ENCODE measurements at regions not wholly inside any gene's neighbourhood (a gene's known extent, or its start where the extent isn't known, plus 50 kb on each side); places are given as distances from the start of the nearest gene placed in this dataset.
"Not testable (repeated sequence)": the region's sequence is repeated elsewhere in the genome, so short reads cannot be mapped to it uniquely, and the experiment has no call there.

DNA sequence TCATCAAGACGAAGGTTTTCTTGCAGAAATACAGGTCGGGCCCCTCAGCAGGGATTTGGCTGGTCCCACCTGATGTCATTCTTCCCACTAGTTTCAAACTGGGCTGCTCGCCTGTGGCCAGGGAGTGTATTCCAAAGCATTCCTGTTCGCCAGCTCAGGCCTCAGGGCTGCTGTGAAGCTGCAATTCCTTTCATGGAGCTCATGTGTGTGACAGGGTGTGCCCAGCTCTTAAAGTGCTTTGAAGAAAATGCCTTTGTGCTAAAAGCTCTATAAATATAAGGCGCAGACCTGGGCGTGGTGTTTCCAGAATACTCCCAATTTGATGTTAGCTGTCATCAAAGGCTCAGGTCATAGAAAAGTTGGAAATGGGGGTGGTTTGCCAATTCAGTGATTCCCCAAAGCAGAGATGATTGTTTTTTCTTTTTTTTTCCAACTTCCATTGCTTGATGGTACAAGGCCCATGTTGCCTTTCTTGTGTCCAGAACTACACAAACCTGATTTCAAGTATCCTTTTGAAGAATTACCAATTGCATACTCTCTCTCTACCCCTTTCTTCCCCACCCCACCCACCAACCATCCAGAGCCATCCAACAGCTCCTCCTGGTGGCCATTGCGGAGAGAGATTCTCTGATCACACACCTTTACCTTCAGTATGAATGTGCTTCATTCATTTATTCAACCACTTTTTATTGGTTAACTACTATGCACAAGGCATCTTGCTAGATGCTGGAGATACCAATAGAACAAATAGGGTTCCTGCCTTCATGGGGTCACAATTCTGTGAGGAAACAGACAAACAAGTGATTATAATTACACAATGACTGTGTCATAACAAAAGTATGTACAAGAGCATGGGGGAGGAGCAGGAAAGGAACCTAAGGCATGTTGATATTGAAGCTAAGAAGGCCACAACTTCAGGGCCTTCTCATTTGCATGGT lies 297.3 kb upstream of the LYZL1 start:
- peak; percentile 65 for DNase-seq (ENCODE audit: low spot score)

DNA sequence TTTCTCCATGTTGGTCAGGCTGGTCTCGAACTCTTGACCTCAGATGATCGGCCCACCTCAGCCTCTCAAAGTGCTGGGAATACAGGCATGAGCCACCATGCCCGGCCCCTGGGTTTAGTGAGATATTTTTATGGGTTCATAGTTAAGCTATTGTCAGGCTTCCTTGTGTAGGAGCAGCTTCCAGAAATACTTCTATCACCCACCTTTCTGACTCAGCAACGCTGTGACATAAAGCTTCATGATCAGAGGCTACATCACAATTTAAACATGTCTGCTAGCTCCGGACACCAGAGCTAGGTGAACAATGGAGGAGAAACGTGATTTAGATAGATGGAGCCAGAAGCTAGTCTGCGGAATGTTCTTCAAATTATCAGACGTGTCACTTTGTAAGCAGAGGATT lies 295.8 kb upstream of the LYZL1 start:
- no peak for DNase-seq (ENCODE audit: low spot score)

DNA sequence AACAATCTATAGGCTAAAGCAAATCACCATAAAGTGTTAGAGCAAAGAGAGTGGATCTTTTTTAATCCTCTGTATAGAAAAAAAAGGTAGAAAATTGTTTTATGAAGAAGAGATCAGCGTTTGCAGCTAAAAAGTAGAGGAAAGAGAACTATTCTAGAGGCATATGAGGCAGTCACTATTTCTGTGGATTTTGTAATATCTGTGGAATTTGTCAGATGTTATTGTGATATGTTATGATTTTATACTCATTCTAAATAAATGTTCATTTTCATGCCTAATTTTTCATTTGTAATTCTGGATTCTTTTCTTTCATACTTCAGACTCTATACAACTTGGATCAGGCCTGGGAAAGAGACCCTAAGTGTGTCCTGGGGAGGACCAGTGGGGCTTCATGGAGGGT lies 295.0 kb upstream of the LYZL1 start:
- DNase-seq (ENCODE audit: low spot score): no peak

DNA sequence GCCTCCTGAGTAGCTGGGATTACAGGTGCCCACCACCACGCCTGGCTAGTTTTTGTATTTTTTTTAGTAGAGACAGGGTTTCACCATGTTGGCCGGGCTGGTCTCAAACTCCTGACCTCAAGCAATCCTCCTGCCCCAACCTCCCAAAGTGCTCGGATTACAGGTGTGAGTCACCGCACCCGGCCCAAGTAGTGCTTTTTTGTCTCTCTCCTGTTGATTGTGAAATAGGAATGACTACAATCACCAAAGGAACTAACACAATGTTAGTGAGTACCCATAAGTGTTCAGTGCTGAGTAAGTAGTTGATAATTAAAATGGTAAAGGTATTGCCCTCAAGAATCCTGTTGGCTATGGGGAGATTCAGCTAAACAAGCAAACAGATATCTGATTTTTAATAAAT lies 294.1 kb upstream of the LYZL1 start:
- not testable (repeated sequence) for DNase-seq (ENCODE audit: low spot score)

DNA sequence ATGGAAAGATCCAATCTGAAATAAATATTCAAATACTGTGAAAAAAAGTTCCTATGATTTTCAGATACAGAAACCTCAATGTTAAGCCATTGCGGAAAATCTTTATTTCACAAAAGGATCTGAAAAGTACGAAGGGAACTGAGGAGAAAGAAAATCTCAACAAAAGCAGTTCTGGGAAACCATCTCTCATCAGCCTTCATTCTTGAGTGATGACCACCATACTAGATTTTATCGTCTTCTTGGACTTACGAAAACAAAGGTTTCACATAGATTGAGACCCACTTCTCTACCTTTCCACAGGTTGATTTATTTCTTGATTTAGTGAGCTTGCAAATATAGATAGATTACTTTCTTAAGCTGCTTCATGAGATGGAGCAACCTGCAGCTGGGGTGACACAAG lies 293.4 kb upstream of the LYZL1 start:
- no peak for DNase-seq (ENCODE audit: low spot score)

- DNase-seq (ENCODE audit: low spot score): no peak
Measured at GRCh38 chr10:28996345-28996744, 292.5 kb upstream of the LYZL1 start.

DNA sequence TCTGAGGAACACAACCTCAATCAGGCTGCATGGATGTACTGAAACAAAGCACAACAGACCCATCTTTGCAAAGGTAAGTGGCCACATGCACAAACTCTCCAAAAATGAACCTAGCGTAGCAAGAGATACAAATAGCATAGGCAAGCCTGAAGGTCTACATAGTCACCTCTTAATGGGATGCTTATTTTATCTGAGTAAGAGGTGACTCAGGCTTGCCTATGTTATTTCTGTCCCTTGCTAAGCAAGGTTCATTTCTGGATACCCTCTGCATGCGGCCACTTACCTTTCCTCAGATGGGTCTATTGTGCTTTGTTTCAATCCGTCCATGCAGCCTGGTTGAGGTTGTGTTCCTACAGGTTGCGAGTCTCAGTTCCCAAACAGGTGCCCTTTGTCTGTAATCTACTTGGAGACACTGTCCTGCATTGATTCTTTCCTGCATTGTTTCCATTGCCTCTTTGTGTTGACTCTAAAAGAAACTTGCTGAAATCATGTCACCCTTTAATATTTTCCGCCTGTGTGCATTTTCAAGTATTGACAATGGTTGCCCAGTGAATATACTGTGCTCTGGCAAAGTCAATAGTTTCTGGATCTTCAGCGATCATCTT lies 291.8 kb upstream of the LYZL1 start:
- no peak for DNase-seq (ENCODE audit: low spot score)

DNA sequence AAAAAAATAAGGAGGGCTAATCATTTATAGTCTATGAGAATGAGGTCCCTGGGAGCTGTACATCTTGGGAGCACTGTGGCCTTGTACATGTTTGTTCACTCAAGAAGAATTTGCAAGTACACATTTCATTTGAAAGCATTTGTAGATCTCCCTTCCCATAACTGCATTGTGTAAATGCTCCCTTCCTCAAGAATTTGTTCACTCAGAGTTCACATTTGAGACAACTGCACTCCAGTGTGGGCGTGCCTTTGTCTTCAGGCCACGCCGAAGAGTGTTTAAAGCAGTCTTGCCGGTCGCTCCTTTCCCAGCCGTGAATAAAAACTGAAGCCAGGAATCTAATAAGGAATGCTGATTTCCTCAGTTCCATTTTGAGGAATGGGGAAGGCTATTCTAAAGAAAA lies 291.1 kb upstream of the LYZL1 start:
- no peak for DNase-seq (ENCODE audit: low spot score)

GRCh38 chr10:29001801-29002200 lies 287.1 kb upstream of the LYZL1 start:
- DNase-seq (ENCODE audit: low spot score): no peak

- DNase-seq (ENCODE audit: low spot score): not testable (repeated sequence)
Measured at GRCh38 chr10:29003014-29003413, 285.9 kb upstream of the LYZL1 start.

GRCh38 chr10:29005988-29006387 lies 282.9 kb upstream of the LYZL1 start:
- DNase-seq (ENCODE audit: low spot score): no peak

GRCh38 chr10:29007370-29007747 lies 281.5 kb upstream of the LYZL1 start:
- DNase-seq (ENCODE audit: low spot score): no peak

DNA sequence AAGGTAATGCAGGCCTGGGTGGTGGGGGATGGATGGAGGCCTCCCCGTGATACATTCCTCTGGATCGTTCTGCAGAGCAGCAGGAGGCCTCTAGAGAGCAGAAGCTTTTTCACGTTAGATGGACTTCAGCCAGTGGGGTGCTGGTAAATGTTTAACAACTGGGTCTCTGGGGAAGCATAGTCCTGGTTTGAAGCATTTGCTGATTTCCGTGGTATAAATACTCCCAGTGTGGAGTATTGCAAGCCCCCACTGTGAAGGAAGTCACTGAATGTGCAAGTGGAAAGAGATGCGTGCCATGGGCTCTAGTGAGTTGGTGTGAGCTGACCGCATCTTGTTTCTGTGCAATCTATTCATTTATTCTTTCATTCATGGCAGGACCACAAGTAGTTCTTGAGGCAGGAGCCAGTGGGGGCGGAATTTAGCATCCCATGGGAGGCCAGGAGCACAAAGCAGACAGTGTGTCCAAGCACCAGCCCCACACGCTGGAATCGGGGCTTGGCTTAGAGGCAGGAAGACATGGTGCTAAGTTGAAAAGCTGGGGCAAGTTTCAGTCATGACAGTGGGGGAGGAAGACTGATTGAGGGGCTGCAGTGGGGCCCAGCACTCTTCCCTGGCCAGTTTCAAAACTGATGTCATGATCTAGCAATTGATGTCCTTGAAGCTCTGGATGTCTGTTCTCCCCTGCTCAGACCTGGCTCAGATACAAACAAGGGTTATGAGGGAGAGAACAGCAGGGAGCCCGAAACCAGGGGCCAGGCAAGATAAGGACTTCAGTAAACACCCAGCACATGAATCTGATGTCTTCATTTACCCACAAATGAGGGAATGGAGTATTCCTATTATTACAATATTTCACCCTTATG lies 280.9 kb upstream of the LYZL1 start:
- no peak for DNase-seq (ENCODE audit: low spot score)

- no peak for DNase-seq (ENCODE audit: low spot score)
Measured at GRCh38 chr10:29009464-29009863, 279.4 kb upstream of the LYZL1 start.

DNA sequence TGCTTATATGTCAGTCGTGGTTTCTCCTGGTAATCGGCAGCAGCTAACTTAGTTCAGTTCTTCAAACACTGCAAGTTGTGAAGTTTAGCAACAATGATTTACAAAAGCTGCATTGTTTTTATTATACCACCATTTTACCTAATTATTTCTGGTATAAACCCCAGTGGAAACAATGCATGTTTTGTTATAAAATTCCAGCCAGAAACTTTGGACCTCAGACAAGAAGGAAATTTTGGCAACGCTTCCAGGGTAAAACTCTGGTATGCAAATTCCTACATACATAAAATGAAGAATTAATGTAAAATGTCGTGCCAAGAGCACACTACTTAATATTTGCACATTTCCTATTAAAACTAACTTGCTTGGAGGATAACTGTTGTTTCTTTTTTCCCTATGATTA lies 277.4 kb upstream of the LYZL1 start:
- no peak for DNase-seq (ENCODE audit: low spot score)

- DNase-seq (ENCODE audit: low spot score): no peak
Measured at GRCh38 chr10:29012926-29013554, 275.8 kb upstream of the LYZL1 start.

- no peak for DNase-seq (ENCODE audit: low spot score)
Measured at GRCh38 chr10:29021591-29021990, 267.3 kb upstream of the LYZL1 start.

- DNase-seq (ENCODE audit: low spot score): no peak
Measured at GRCh38 chr10:29022513-29022912, 266.4 kb upstream of the LYZL1 start.

DNA sequence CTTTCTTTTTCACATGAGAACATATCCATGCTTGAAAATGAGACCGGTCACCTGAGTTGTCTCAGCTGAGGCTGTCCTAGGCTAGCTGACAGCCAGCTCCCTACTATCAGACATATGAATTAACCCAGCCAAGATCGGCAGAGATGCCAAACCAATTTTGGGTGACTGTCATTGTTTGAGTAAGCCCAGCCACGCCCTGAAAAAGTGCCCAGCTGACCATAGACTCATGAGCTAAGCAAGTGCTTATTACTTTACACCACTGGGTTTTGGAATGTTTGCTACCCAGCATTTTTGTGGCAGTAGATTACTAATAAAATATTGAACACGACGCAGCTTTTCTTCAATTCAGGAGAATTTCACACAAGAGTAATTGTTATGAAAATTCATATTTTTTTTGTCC lies 265.2 kb upstream of the LYZL1 start:
- DNase-seq (ENCODE audit: low spot score): no peak

DNA sequence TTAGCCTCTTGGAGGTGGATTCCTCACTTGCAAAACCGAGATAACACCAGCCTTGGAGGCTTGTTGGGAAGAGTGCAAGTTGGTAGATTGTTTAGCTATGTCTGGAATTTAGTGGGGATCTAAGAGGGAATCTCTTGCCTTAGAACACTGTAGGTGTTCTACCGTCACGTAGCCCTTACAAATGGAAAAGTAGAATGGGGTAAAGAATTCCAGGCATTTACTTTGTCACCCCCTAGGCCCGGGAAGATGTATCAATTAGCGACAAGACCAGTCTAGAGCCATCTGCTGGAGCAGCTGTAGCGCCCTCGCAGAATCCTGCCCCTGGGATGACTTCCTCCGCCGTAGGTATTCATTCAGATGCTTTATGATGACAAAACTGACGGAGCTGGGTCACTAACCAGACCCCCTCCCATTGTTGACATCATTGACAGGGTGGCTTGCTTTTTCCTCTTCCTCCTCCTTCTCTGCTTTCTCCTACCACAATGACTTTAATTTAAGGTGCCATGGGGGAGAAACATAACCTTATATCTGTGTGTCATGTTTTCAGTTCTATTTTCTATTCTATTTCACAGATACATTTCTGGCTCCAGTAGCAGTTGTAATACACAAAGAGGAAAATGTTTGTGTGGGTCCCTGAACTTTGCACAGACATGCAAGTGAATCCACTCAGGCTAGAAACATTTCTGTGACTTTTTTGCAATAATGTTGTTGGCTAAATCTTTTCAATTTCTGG lies 262.6 kb upstream of the LYZL1 start:
- DNase-seq (ENCODE audit: low spot score): no peak

GRCh38 chr10:29026802-29027580 lies 261.9 kb upstream of the LYZL1 start:
- DNase-seq (ENCODE audit: low spot score): no peak
